ENCODE measurements at regions not wholly inside any gene's neighbourhood (a gene's known extent, or its start where the extent isn't known, plus 50 kb on each side); places are given as distances from the start of the nearest gene placed in this dataset.

- no peak overlapping the region for H3K4me3 ChIP-seq (ENCODE audit: low read depth, low read length)
- no peak for TF ChIP-seq CTCF (IDR thresholded peaks at IDR 0.05; ENCODE audit: low read depth, low read length)
Observed at GRCh38 chr17:74145756-74146155, 57.7 kb upstream of the RPL38 start.

- H3K4me3 ChIP-seq (ENCODE audit: low read depth, low read length) = no peak overlapping the region
- TF ChIP-seq CTCF (IDR thresholded peaks at IDR 0.05; ENCODE audit: low read depth, low read length) = no peak
Observed at GRCh38 chr17:74146196-74146595, 57.3 kb upstream of the RPL38 start.

GRCh38 chr17:74147056-74147835 lies 56.2 kb upstream of the RPL38 start:
- H3K4me3 ChIP-seq (ENCODE audit: low read depth, low read length) = no peak overlapping the region
- TF ChIP-seq CTCF (IDR thresholded peaks at IDR 0.05; ENCODE audit: low read depth, low read length) = no peak

GRCh38 chr17:74147966-74148365 lies 55.5 kb upstream of the RPL38 start:
- no peak for TF ChIP-seq CTCF (IDR thresholded peaks at IDR 0.05; ENCODE audit: low read depth, low read length)

GRCh38 chr17:74148446-74148845 lies 55.0 kb upstream of the RPL38 start:
- TF ChIP-seq CTCF (IDR thresholded peaks at IDR 0.05; ENCODE audit: low read depth, low read length) = no peak
- H3K4me3 ChIP-seq (ENCODE audit: low read depth, low read length) = no peak overlapping the region

More at GRCh38 chr17:74147966-74148365, 55.5 kb upstream of the RPL38 start:
- no peak overlapping the region for H3K4me3 ChIP-seq (ENCODE audit: low read depth, low read length)

GRCh38 chr17:74148901-74149596 lies 54.4 kb upstream of the RPL38 start:
- no peak for TF ChIP-seq CTCF (IDR thresholded peaks at IDR 0.05; ENCODE audit: low read depth, low read length)
- H3K4me3 ChIP-seq (ENCODE audit: low read depth, low read length) = no peak overlapping the region

Data from WI38 (cell line).